ENCODE measurements at regions not wholly inside any gene's neighbourhood (a gene's known extent, or its start where the extent isn't known, plus 50 kb on each side); places are given as distances from the start of the nearest gene placed in this dataset.

DNA sequence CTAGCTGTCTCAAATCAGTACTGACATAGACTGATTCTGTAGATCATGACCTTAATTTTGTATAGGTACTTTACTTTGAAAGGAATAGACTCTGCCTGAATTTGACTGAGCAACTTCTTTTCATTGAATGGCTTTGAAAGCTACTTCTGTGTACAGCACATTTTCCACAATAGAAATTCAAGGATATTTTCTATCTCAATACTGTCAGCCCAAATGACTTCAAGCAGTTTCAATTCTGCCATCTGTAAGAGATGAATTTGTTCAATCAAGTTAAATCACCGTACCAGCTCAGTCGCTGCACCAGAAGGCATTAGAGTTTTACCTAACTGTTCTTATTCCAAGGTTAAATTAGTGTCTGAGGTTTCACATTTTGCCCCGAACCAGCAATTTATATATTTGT is 107.0 kb upstream of the EYS start:
- H3K27ac ChIP-seq = no peak overlapping the region
- TF ChIP-seq, protein P1, sequence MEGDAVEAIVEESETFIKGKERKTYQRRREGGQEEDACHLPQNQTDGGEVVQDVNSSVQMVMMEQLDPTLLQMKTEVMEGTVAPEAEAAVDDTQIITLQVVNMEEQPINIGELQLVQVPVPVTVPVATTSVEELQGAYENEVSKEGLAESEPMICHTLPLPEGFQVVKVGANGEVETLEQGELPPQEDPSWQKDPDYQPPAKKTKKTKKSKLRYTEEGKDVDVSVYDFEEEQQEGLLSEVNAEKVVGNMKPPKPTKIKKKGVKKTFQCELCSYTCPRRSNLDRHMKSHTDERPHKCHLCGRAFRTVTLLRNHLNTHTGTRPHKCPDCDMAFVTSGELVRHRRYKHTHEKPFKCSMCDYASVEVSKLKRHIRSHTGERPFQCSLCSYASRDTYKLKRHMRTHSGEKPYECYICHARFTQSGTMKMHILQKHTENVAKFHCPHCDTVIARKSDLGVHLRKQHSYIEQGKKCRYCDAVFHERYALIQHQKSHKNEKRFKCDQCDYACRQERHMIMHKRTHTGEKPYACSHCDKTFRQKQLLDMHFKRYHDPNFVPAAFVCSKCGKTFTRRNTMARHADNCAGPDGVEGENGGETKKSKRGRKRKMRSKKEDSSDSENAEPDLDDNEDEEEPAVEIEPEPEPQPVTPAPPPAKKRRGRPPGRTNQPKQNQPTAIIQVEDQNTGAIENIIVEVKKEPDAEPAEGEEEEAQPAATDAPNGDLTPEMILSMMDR (IDR thresholded peaks at IDR 0.05) = no peak
- TF ChIP-seq ZFX (IDR thresholded peaks at IDR 0.05; ENCODE audit: borderline replicate concordance) = no peak

DNA sequence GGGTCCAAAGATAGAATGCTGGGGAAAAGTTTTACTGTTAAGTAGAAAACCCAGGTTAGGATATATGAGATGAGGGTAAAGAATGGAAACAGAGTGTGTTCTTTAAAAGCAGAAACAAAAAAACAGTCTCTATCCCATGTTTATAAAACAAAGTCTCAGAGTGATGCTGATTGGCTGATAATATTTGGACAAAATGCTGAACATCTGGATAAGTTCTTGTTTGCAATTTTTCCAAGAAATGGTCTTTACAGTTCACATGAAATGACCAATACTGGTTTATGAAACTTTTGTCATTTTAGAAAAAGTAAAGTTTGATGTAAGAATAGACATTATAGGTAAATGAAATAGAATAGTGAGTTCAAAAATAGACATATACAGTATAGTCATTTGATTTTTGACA is 96.2 kb upstream of the EYS start:
- TF ChIP-seq, protein P1 (IDR thresholded peaks at IDR 0.05) = no peak
- TF ChIP-seq ZFX (IDR thresholded peaks at IDR 0.05; ENCODE audit: borderline replicate concordance) = no peak
- no peak overlapping the region for H3K27ac ChIP-seq

DNA sequence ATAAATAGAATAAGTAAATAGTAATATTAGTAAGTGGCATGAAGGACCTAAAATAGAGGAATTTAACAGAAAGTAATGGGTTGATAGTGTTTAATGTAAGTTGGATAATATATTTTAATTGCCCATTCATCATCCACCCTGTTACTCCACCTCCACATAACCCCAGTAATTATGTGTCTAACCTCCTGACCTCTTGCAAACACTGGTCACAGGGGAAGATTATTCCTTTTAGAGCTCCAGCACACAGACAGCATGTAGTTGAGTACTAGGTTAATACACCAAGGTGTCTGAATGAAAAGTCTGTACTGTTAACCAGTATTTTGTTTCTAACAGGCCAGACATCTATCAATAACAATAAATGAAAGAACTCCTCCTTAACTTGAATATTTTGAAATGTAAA is 92.4 kb upstream of the EYS start:
- TF ChIP-seq ZFX (IDR thresholded peaks at IDR 0.05; ENCODE audit: borderline replicate concordance) = no peak
- TF ChIP-seq, protein P1 (IDR thresholded peaks at IDR 0.05) = no peak

DNA sequence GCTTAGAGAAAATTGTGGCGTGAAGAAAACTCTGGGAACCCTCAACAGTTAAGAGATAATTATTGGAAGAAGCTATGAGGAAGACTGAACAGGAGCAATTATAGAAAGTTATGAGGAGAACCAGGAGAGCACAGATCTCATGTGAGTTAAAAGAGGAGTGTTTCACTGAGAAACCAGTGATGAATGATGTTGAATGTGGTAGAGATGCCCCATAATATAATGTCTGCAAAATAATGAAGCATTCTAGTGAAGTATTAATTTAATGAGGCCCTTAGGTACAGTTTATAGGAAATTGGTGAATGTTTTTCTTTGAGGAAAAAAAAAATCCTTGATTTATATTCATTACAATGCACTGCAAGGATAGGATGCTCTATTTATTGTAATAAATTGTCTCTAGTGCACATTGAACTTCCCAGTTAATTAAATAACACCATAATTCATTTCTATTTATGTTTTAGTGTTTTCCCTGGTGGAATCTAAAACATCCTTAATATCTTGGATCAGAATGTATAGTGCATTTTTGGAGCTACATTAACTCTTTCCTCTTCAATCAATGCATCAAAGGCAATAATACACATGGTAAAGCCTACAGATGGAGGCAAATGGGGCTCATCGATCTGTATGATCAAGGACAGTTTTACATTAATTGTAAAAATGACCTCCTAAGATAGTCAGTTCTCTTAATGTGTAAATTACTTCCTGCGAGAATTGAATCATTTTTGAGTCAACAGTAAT is 91.4 kb upstream of the EYS start:
- no peak overlapping the region for H3K27ac ChIP-seq
- TF ChIP-seq, protein P1 (IDR thresholded peaks at IDR 0.05) = no peak
- TF ChIP-seq ZFX (IDR thresholded peaks at IDR 0.05; ENCODE audit: borderline replicate concordance) = no peak

More for the DNA sequence above, 92.4 kb upstream of the EYS start:
- no peak overlapping the region for H3K27ac ChIP-seq

DNA sequence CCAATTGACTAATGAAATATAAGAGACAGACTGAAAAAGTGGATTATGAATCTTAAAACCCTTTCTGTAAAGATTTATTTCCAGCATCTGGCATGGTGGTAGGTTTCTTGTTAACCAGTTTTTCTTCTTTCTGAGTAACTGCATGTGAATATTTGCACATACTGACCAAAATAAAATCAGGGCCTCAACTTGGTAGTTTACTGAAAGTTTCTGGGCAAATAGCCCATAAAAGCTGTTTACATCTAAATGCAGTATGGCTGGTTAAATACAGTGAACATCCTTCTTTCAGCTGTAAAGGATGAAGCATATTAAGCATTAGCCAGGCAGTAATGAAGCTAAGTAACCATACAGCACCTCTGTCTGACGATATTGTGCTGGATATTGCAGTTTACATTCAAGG is 83.6 kb upstream of the EYS start:
- TF ChIP-seq, protein P1 (IDR thresholded peaks at IDR 0.05) = no peak
- TF ChIP-seq ZFX (IDR thresholded peaks at IDR 0.05; ENCODE audit: borderline replicate concordance) = no peak

DNA sequence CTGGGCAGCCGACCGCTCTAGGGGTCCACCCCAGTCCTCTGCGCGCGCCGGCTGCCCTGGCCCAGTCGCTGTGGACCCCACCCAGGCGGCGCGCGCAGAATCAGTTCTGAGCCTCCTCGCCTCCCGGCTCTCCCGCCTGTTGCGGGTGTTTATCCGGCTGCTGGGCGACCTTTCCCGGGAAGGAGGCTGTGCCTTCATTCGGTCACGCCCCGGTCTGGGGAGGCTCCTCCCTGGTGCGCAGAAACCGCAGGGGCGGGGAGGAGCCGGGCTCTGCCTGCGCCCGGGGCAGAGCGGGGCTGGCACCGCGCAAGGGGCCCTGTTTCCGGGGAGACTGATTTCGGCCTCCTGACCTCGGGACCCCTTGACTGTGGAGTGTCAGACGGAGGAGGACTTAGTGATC is 80.8 kb upstream of the EYS start:
- TF ChIP-seq, protein P1 (IDR thresholded peaks at IDR 0.05) = no peak
- no peak for TF ChIP-seq ZFX (IDR thresholded peaks at IDR 0.05; ENCODE audit: borderline replicate concordance)
- H3K27ac ChIP-seq = no peak overlapping the region

More for the DNA sequence above, 83.6 kb upstream of the EYS start:
- H3K27ac ChIP-seq = no peak overlapping the region

DNA sequence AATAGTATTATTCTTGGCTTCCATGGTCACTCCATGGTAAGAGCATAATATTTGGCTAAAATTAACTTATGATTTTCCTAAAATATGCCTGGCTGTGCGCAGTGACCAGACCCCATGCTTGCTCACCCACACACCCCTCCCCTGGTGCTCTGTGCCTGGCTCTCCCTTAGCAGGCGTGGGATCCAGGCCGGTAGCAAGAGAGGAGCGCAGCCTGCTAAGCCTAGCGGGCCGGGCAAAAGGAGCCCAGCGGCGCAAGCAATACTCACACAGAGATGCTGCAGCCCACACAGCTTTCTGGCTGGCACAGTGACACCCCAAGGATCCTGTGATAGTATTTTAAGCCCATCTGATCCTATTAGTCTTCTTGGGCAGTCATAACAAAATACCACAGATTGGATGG is 79.8 kb upstream of the EYS start:
- H3K27ac ChIP-seq = no peak overlapping the region
- TF ChIP-seq ZFX (IDR thresholded peaks at IDR 0.05; ENCODE audit: borderline replicate concordance) = no peak
- TF ChIP-seq, protein P1 (IDR thresholded peaks at IDR 0.05) = no peak
